NCI-H1694 (cell line): ENCODE measurements at regions not wholly inside any gene's neighbourhood (a gene's known extent, or its start where the extent isn't known, plus 50 kb on each side); places are given as distances from the start of the nearest gene placed in this dataset.
A peak's percentile ranks its signal among the peaks of the same experiment; 100 is the strongest.
"Not testable (repeated sequence)": the region's sequence is repeated elsewhere in the genome, so short reads cannot be mapped to it uniquely, and the experiment has no call there.

Source experiments
- DNase-seq: peaks from one replicate; lab custom pipeline; 2025; lab: John Stamatoyannopoulos, UW

DNA sequence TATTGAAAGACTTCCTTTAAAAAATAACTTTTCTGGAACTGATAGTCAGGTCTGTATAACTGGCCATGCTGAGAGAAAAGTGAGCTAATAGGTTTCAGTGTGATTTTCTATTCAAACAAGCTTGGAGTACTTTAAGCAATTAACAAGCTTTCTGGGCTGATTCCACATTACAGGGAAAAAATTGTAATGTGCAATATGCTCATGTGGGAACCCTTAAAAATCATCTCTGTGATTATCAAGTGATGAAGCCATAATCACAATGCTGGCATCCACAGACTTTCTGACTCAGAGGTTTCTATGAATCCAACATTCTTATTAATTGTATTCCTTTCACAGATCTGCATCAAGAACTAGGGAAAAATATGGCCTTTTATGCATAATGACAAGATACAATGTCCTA lies 212.2 kb upstream of the ACO1 start:
- DNase-seq, result no peak

- DNase-seq, result no peak
Observed at GRCh38 chr9:32177396-32177795, 207.0 kb upstream of the ACO1 start.

DNA sequence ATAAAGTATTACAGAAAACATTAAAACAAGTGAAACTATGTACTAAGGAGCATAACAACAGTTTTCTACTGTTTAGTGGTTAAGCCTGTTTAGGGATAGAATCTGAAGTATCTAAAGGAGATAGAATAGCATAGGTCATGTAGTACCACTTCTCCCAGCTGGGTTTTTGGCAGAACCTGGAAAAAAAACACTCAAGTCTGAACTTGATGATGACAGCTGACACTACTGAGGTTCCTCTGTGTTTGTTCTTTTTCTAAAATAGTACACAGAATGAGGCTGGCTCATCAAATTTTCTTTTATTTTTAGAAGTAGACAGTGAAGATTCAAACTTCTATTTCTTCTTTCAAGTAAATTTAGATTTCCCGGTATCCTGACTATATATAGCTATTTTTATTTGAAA lies 203.8 kb upstream of the ACO1 start:
- DNase-seq, result peak; percentile 9

DNA sequence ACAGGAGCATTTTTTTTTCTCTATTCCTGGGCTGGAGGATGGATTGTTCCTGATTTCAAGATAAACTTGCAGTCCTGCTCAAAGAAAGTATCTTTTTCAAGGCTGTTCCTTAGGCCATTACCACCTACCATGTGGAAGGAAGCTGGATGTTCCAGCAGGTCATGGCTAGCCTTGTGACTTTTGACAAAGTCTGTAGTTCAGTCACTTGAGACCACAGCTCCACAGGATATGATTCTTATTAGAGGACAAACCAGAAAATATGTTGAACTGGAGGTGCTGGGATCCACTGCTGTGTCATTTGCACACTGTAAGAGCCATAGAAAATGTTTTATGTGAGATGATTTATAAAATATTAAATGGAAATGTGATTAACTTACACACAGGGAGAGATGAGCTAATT lies 184.2 kb upstream of the ACO1 start:
- no peak for DNase-seq

- DNase-seq, result no peak
Observed at GRCh38 chr9:32200896-32201295, 183.5 kb upstream of the ACO1 start.

DNA sequence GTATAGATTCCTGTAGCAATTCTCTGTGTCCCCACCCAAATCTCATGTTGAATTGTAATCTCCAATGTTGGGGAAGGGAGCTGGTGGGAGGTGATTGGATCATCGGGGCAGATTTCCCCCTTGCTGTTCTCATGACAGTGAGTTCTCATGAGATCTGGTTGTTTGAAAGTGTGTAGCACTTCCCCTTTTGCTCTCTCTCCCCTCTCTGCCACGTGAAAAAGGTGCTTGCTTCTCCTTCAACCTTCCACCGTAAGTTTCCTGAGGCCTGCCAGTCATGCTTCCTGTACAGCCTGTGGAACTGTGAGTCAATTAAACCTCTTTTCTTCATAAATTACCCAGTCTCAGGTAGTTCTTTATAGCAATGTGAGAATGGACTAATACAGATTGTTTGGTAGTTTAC lies 175.3 kb upstream of the ACO1 start:
- not testable (repeated sequence) for DNase-seq

DNA sequence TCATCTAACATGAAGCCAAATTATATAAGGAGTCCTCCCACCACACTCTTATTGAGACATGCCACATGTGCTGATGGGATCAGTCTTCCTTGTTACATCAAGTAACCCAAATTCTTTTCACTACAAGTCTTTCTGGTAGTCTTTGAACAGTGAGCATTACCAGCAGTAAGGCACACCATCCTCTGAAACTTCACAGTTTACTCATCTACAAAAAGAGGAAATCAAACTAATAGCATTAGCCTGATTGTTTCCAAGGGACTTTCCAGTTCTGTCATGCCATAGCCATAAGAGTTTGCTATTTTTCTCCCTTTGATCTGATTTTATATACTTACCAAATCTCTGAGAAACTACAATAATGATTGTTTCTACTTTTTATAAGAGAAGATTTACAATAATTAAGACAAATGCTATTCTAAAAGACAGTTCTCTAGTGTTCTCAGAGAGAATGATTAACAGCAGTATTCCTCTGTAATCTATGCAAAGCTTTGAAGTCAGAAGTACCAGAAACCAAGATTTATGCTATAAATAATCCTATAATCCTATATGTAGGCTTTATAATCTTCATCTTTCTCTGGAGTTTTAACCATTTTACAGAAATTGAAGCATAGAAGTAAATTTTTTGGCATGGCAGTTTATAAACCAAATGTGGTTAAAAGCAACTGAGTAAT lies 166.2 kb upstream of the ACO1 start:
- DNase-seq, result no peak

DNA sequence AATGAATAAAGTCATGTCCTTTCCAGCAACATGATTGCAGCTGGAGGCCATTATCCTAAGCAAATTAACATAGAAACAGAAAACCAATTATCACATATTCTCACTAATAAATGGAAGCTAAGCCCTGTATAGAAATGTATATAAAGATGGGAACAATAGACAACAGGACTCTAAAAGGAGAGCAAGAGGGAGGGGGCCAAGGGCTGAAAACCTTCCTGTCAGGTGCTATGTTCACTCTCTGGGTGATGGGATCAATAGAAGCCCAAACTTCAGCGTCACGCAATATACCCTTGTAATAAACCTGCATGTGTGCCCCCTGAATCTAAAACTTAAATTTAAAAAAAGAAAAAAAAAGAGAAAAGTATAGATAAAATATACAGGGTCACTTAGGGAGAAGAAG lies 163.7 kb upstream of the ACO1 start:
- DNase-seq, result no peak

- DNase-seq, result no peak
Observed at GRCh38 chr9:32234451-32234850, 150.0 kb upstream of the ACO1 start.

GRCh38 chr9:32247168-32247567 lies 137.3 kb upstream of the ACO1 start:
- no peak for DNase-seq

DNA sequence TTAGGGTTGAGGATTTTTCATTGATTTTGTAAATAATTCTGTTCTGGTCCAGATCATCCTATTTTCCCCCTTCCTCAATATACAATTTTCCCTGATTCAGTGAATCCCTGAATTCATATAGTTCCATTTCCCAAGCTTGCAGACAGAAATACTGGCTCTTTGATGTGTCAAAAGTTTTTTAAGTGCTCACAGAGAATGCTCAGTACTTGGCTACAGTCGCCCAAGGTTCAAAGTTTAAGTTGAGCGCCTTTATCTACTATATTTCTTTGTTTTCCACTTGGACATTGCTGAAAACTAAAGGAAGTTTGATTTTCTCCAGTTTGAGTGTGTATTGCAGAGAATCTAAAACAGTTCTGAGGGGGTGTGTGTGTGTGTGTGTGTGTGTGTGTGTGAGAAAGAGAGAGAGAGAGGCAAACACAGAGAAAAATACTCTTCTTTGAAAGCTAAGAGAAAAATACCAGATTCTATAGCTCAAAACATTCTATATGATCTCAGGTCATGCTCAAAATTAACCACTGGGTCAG lies 136.2 kb upstream of the ACO1 start:
- DNase-seq, result no peak

- DNase-seq, result peak; percentile 45
Observed at GRCh38 chr9:32251539-32251938, 132.9 kb upstream of the ACO1 start.

DNA sequence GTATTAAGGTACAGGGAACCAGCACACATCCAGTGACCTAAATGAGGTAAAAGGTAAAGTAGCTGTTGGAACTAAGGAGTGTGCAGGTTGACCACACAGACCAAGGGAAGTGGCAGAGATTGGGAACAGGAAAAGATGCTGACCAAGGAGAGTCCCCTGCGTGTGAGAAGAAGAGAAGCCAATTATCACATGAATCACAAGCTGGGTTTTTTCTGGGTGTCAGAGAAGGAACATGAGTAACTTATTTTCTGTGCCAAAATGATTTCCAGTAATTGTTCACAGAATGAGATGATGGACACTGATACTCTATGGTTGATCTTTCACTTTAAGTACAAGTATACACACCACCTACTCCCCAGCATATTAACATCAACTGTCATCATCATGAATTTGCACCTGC lies 130.7 kb upstream of the ACO1 start:
- DNase-seq, result no peak

DNA sequence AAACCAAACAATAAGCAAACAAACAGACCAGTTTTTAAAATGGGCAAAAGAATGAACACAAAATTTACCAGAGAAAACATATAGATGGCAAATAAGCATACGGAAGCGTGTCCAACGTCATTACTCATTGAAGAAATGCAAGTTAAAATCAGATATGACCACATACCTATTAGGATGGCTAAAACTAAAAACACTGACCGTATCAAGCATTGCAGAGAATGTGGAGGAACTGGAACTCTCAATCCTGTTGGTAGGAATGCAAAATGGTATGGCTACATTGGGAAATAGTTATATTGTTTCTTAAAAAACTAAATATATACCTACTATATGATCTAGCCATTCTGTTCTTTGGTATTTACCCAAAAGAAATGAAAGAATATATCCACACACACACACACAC lies 129.4 kb upstream of the ACO1 start:
- DNase-seq, result no peak

DNA sequence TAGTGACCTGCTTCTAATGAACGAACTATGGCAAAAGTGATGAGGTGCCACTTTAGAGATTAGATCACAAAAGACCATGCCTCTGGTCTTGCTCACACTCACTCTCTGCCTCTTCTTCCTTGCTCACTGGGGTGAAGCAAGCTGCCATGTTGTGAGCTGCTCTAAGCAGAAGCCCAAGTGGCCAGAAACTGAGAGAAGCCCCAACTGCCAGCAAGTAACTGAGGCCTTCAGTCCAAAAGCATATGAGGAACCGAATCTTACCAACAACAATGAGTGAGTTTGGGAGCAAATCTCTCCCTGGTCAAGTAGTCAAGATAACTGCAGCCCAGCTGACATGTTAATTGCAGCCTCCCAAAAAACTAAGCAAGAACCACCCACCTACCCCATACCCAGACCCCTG lies 126.0 kb upstream of the ACO1 start:
- no peak for DNase-seq

DNA sequence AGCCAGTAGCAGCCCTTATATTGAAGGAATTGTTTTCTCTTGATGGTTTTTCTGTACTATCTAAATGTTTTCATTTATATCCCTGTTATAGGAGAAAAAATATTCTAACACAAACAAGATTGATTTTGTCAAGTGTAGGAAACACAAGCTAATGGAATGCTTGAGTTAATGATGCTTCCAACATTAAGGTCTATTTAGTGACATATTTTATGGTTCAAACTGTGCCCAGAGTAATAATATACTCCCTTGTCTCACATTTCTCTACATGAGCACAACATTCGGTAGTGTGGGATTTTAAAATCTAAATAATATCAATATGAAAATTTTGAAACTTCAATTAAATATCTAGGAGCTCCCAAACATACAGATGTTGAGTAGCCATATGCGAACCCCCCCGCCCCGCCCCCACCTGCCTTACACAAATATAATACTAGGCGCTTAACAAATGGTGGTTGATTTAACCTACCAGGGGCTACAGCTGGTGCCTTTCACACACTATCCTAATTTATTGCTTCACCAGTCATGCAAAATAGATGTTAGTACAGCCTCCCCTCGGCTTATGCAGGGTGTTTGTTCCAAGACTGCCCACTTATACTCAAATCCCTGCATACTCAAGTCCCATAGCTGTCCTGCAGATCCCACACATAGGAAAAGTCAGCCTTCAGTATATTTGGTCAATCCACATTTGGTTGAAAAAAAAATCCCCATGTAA lies 124.1 kb upstream of the ACO1 start:
- no peak for DNase-seq

DNA sequence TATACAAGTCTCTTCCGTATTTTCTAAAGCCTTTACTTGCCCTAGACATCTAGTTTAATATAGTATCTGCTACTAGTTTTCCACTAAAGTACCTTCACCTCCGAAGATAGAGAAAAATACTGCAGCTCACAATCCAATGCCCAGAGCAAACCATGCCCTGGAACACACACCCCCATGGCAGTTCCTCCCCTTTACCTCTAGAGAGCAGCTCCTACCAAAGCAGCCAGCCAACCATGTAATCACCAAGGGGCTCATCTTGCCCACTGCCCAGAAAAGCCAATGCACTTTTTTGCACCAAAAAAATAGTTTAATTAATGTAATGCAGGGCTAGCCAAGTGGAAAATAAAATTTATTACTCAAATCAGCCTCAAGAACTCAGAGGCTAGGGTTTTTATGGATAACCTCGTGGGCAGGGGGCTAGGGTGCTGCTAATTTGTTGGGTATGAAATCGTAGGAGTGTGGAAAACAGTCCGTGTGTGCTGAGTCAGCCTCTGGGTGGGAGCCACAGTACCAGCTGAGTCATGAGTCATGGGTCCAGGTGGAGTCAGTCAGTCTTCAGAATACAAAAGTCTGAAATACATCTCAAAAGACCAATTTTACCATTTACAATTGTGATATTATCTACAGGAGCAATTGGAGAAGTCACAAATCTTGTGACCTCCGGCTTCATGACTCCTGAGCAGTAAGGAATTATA lies 120.1 kb upstream of the ACO1 start:
- peak; percentile 6 for DNase-seq

DNA sequence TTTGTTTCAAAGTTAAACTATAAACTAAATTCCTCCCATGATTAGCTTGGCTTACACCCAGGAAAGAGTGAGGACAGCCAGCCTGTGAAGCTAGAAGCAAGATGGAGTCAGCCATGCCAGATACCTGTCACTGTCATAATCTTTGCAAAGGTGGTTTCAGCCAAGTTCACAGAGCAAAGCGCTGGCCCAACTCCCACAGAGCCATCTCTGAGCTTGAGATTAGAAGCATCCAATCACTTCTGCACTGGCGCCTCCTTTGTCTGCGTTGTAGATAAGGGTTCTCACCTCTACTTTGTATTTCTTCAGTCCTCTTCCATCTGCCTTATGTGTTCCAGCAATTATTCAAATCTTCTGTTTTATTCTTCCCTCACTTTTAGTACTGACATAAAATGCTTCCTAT lies 119.4 kb upstream of the ACO1 start:
- no peak for DNase-seq

GRCh38 chr9:32278991-32279390 lies 105.5 kb upstream of the ACO1 start:
- DNase-seq, result no peak

- no peak for DNase-seq
Observed at GRCh38 chr9:32289756-32290155, 94.7 kb upstream of the ACO1 start.

- DNase-seq, result no peak
Observed at GRCh38 chr9:32291370-32291769, 93.1 kb upstream of the ACO1 start.

- DNase-seq, result no peak
Observed at GRCh38 chr9:32292611-32293010, 91.8 kb upstream of the ACO1 start.

DNA sequence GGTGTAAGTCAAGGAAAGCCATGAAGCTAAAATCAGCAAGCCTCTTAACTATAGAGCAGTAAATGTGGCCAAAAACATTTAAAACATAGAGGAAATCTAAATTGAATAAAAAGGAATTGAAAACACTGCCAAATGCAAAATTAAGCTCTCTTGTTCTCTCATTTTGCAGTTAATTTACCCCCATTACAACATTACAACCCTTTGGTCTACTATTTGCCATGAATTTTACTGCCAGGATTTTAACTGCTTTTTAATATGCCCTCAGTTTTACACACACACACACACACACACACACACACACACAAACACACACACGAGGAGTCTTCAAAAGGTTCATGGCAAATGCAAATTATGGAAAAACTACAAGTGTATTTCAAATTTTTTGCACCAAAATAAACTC lies 91.4 kb upstream of the ACO1 start:
- no peak for DNase-seq
